PC-9 (cell line): ENCODE measurements at regions not wholly inside any gene's neighbourhood (a gene's known extent, or its start where the extent isn't known, plus 50 kb on each side); places are given as distances from the start of the nearest gene placed in this dataset.

ENCODE experiments used
- EZH2 ChIP-seq: fragments of 200-600 bp; sonication (generic); IDR thresholded peaks from 2 replicates; pipeline ENCODE4 v1.8.0; 2017; ENCODE audit warnings: antibody characterized with exemption, low read depth
- TF ChIP-seq, protein P1 (sequence below): fragments of 200-600 bp; sonication (generic); conservative IDR thresholded peaks from 2 replicates; pipeline ENCODE4 v1.6.1; 2017; ENCODE audit warnings: mixed run types, antibody characterized with exemption, mild to moderate bottlenecking, moderate library complexity

DNA sequence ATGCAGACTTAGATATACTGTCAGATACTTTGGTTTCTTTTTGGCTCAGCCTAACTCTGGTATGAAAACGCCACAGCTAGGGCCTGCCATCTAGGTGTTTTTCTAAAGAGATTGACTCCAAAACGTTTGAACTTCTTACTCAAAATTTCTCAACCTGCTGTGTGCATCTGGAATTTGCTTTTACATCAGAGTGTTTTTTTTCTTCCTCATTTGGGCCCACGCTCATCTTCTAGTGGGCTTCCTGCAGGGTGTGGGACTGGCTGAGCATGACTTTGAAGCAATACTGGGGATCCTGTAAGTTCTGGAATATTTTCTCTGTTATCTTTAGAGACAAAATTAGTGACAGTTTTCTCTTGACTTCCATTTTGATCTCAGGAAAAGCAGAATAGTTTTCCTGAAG, 117.8 kb downstream of the NR1D2 start:
- TF ChIP-seq, protein P1, sequence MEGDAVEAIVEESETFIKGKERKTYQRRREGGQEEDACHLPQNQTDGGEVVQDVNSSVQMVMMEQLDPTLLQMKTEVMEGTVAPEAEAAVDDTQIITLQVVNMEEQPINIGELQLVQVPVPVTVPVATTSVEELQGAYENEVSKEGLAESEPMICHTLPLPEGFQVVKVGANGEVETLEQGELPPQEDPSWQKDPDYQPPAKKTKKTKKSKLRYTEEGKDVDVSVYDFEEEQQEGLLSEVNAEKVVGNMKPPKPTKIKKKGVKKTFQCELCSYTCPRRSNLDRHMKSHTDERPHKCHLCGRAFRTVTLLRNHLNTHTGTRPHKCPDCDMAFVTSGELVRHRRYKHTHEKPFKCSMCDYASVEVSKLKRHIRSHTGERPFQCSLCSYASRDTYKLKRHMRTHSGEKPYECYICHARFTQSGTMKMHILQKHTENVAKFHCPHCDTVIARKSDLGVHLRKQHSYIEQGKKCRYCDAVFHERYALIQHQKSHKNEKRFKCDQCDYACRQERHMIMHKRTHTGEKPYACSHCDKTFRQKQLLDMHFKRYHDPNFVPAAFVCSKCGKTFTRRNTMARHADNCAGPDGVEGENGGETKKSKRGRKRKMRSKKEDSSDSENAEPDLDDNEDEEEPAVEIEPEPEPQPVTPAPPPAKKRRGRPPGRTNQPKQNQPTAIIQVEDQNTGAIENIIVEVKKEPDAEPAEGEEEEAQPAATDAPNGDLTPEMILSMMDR, result no peak
- TF ChIP-seq EZH2, result no peak
